GM12878 (cell line): ENCODE measurements at regions not wholly inside any gene's neighbourhood (a gene's known extent, or its start where the extent isn't known, plus 50 kb on each side); places are given as distances from the start of the nearest gene placed in this dataset.

Experiments used
- ATAC-seq: fragments of 200-7000 bp; cut with Tn5 transposase; 3 replicates; pipeline ENCODE4 v1.9.1; 2020; ENCODE audit warnings: mild to moderate bottlenecking, moderate library complexity
- BruUV-seq: library from RNA; stranded (reverse); fragments of 400-500 nt; replicated peaks from 2 replicates; lab custom pipeline; 2021; lab: Mats Ljungman, UMichigan
- CTCF ChIA-PET: fragments of 300-600 bp; sonication (Branson Sonifier 250); formaldehyde crosslinking; extraction: SDS; loops from one replicate; lab custom pipeline; 2021; ENCODE audit warnings: inconsistent platforms; lab: Yijun Ruan, JAX
- POLR2A ChIA-PET: fragments of 350-600 bp; formaldehyde crosslinking; extraction: SDS; loops from one replicate; lab custom pipeline; 2021; ENCODE audit warnings: inconsistent platforms; lab: Charles Lee
- RAD21 ChIA-PET: fragments of 300-600 bp; sonication (Branson Sonifier 250); formaldehyde crosslinking; loops from one replicate; lab custom pipeline; 2023; ENCODE audit warnings: antibody characterized with exemption; ENCODE audit not compliant: unreplicated experiment; lab: Charles Lee
- SMC1A ChIA-PET: fragments of 300-600 bp; sonication (Branson Sonifier 250); formaldehyde crosslinking; loops from one replicate; lab custom pipeline; 2023; ENCODE audit not compliant: unreplicated experiment, uncharacterized antibody; lab: Charles Lee
- DNase-seq: peaks from one replicate; pipeline ENCODE4 v3.0.0-alpha.2; 2011; ENCODE audit warnings: low read depth, low spot score
- FAIRE-seq: peaks from 3 replicates; lab custom pipeline; 2011; peaks lifted over from hg19 to GRCh38; lab: Jason Lieb, UNC
- H2AFZ ChIP-seq: 2 replicates; pipeline ENCODE4 v1.6.0; 2011; ENCODE audit warnings: low read depth, low read length, control low read depth; ENCODE audit not compliant: control insufficient read depth
- H3K27ac ChIP-seq: 2 replicates; pipeline ENCODE4 v1.5.1; 2011; ENCODE audit warnings: control low read depth; ENCODE audit not compliant: control insufficient read depth, insufficient read depth
- H3K27me3 ChIP-seq, 2 experiments: replicated peaks in 1 of 2; 2 replicates each; pipeline versions ENCODE4 v1.6.0 to v1.6.1; 2011; ENCODE audit warnings: low read length in 1 of 2; ENCODE audit not compliant: control insufficient read depth in 2 of 2, insufficient read depth in 2 of 2
- H3K36me3 ChIP-seq, 2 experiments: 2 replicates each; pipeline ENCODE4 v1.5.1; 2011; ENCODE audit warnings: low read length in 1 of 2; ENCODE audit not compliant: control insufficient read depth in 2 of 2, insufficient read depth in 2 of 2
- H3K4me1 ChIP-seq: 2 replicates; pipeline ENCODE4 v1.6.1; 2011; ENCODE audit warnings: mild to moderate bottlenecking, low read length, moderate library complexity, mixed read lengths; ENCODE audit not compliant: control insufficient read depth, insufficient read depth
- H3K4me2 ChIP-seq: 2 replicates; pipeline ENCODE4 v1.6.0; 2011; ENCODE audit warnings: control low read depth; ENCODE audit not compliant: control insufficient read depth, insufficient read depth
- H3K4me3 ChIP-seq: fragments of 200-600 bp; sonication (generic); 2 replicates; pipeline ENCODE4 v1.5.1; 2016
- H3K79me2 ChIP-seq: 2 replicates; pipeline ENCODE4 v1.6.0; 2011; ENCODE audit warnings: low read length; ENCODE audit not compliant: control insufficient read depth, insufficient read depth
- H3K9ac ChIP-seq: 2 replicates; pipeline ENCODE4 v1.8.0; 2011; ENCODE audit warnings: low read length, control low read depth, mixed read lengths; ENCODE audit not compliant: control insufficient read depth, insufficient read depth
- H3K9me3 ChIP-seq: replicated peaks from 3 replicates; pipeline ENCODE4 v1.5.1; 2011; ENCODE audit warnings: mild to moderate bottlenecking, low read length; ENCODE audit not compliant: control insufficient read depth, insufficient read depth
- H4K20me1 ChIP-seq: 2 replicates; pipeline ENCODE4 v1.6.0; 2011; ENCODE audit not compliant: control insufficient read depth, insufficient read depth
- BCL3 ChIP-seq: IDR thresholded peaks from 2 replicates; pipeline ENCODE4 v1.6.1; 2011; ENCODE audit warnings: borderline replicate concordance, low read depth, mild to moderate bottlenecking, moderate library complexity, low read length; ENCODE audit not compliant: insufficient read depth, poor library complexity, severe bottlenecking
- E4F1 ChIP-seq: fragments of 450-650 bp; IDR thresholded peaks from 2 replicates; pipeline ENCODE4 v1.6.1; 2018; ENCODE audit warnings: borderline replicate concordance, mild to moderate bottlenecking; ENCODE audit not compliant: partially characterized antibody
- EP300 ChIP-seq, 2 experiments: fragments of 150-350 bp in 1 of 2; IDR thresholded peaks; 2 replicates each; pipeline ENCODE4 v1.6.1; 2011 to 2012; ENCODE audit warnings: low read depth in 2 of 2, low read length in 2 of 2, borderline replicate concordance in 1 of 2, improper control_type of control experiment in 1 of 2, inconsistent platforms in 1 of 2; ENCODE audit not compliant: control insufficient read depth in 1 of 2
- FOS ChIP-seq: IDR thresholded peaks from 3 replicates; pipeline ENCODE4 v1.6.1; 2011; ENCODE audit warnings: borderline replicate concordance; ENCODE audit not compliant: insufficient read length; ENCODE audit errors: extremely low read depth
- IRF5 ChIP-seq: fragments of 450-650 bp; IDR thresholded peaks from 2 replicates; pipeline ENCODE4 v1.6.1; 2017; ENCODE audit warnings: borderline replicate concordance
- KLF5 ChIP-seq: fragments of 450-650 bp; IDR thresholded peaks from 2 replicates; pipeline ENCODE4 v1.6.1; 2014; ENCODE audit warnings: mild to moderate bottlenecking; ENCODE audit not compliant: partially characterized antibody
- NFIC ChIP-seq: IDR thresholded peaks from 2 replicates; pipeline ENCODE4 v1.6.1; 2012; ENCODE audit warnings: low read depth, mild to moderate bottlenecking, inconsistent platforms, low read length, moderate library complexity
- ZNF592 ChIP-seq: fragments of 450-650 bp; IDR thresholded peaks from 2 replicates; pipeline ENCODE4 v1.6.1; 2017; ENCODE audit warnings: mild to moderate bottlenecking, moderate library complexity
- in situ Hi-C: fragments of 300-500 bp; cut with MboI; formaldehyde crosslinking; loops from 9 replicates; pipeline ENCODE4 v1.14.3; 2018; ENCODE audit warnings: mixed read lengths
- intact Hi-C: fragments of 100-400 bp; cut with micrococcal nuclease; formaldehyde crosslinking; loops from one replicate; pipeline ENCODE4 v1.14.2; 2022; ENCODE audit not compliant: unreplicated experiment

- TF ChIP-seq KLF5 (no peak), EP300 (IDR thresholded peaks at IDR 0.05; ENCODE audit: borderline replicate concordance in 1 of 2, control insufficient read depth in 1 of 2, low read depth in 2 of 2, low read length in 2 of 2) (no peak), NFIC (no peak), BCL3 (no peak), FOS (no peak), ZNF592 (no peak)
Measured at GRCh38 chr5:66344544-66344943, 200.4 kb downstream of the SREK1 start (continued).

GRCh38 chr5:66345281-66345680 lies 201.2 kb downstream of the SREK1 start:
- ChIA-PET RAD21 (no interaction called here), CTCF (interaction anchor here (7.7 kb wide), 1 partner anchor 37 kb away, joined by 40 read pairs; no protein-coding TSS in a partner anchor), POLR2A (no interaction called here), SMC1A (interaction anchor here (0.7 to 1.2 kb wide), 3 partner anchors 12 to 45 kb away, joined by 3 read pairs; no protein-coding TSS in a partner anchor)
- peaks cover 0 to 2% of the 10 kb centered on the region in 2 experiments; a peak in 1 of 4 replicates for H3K27me3 ChIP-seq
- BruUV-seq: no TSS peak
- no peak overlapping the region for H2AFZ ChIP-seq
- no peak overlapping the region for H3K27ac ChIP-seq
- intact Hi-C loops: no loop called here
- no peaks in the 10 kb centered on the region for H4K20me1 ChIP-seq
- H3K79me2 ChIP-seq: no peaks in the 10 kb centered on the region
- H3K36me3 ChIP-seq: no peaks in the 10 kb centered on the region
- in situ Hi-C loops: no loop called here
- no peaks in the 10 kb centered on the region for H3K9me3 ChIP-seq
- DNase-seq (no peak), FAIRE-seq (no peak), ATAC-seq (no peak)
- H3K4me2 ChIP-seq: no peak overlapping the region
- no peaks in the 10 kb centered on the region for H3K4me1 ChIP-seq
- no peak overlapping the region for H3K4me3 ChIP-seq
- no peak overlapping the region for H3K9ac ChIP-seq
- TF ChIP-seq IRF5: no peak
- no peak for TF ChIP-seq E4F1
